Fibroblast of skin of back (primary cell): ENCODE measurements at regions not wholly inside any gene's neighbourhood (a gene's known extent, or its start where the extent isn't known, plus 50 kb on each side); places are given as distances from the start of the nearest gene placed in this dataset.
A peak's percentile ranks its signal among the peaks of the same experiment; 100 is the strongest.
"Not testable (repeated sequence)": the region's sequence is repeated elsewhere in the genome, so short reads cannot be mapped to it uniquely, and the experiment has no call there.

Experiments used
- DNase-seq: peaks from one replicate; pipeline ENCODE4 v3.0.0-alpha.2; 2013

- no peak for DNase-seq
Observed at GRCh38 chr21:36602735-36603134, 96.2 kb upstream of the SIM2 start.

- no peak for DNase-seq
Observed at GRCh38 chr21:36603221-36603620, 95.7 kb upstream of the SIM2 start.

GRCh38 chr21:36605426-36605825 lies 93.5 kb upstream of the SIM2 start:
- no peak for DNase-seq

- no peak for DNase-seq
Observed at GRCh38 chr21:36606287-36606982, 92.5 kb upstream of the SIM2 start.

GRCh38 chr21:36606983-36607325 lies 92.0 kb upstream of the SIM2 start:
- DNase-seq, result no peak

GRCh38 chr21:36608041-36608896 lies 90.6 kb upstream of the SIM2 start:
- DNase-seq, result no peak

GRCh38 chr21:36608897-36609225 lies 90.1 kb upstream of the SIM2 start:
- no peak for DNase-seq

GRCh38 chr21:36609654-36610053 lies 89.3 kb upstream of the SIM2 start:
- DNase-seq, result no peak

GRCh38 chr21:36610201-36610600 lies 88.7 kb upstream of the SIM2 start:
- no peak for DNase-seq

GRCh38 chr21:36610935-36611334 lies 88.0 kb upstream of the SIM2 start:
- no peak for DNase-seq

GRCh38 chr21:36611379-36611778 lies 87.5 kb upstream of the SIM2 start:
- no peak for DNase-seq

GRCh38 chr21:36613059-36613458 lies 85.9 kb upstream of the SIM2 start:
- DNase-seq, result peak; percentile 77

- DNase-seq, result no peak
Observed at GRCh38 chr21:36613554-36613953, 85.4 kb upstream of the SIM2 start.

- no peak for DNase-seq
Observed at GRCh38 chr21:36615274-36615964, 83.5 kb upstream of the SIM2 start.

- not testable (repeated sequence) for DNase-seq
Observed at GRCh38 chr21:36616773-36617172, 82.1 kb upstream of the SIM2 start.

- not testable (repeated sequence) for DNase-seq
Observed at GRCh38 chr21:36621794-36622193, 77.1 kb upstream of the SIM2 start.

GRCh38 chr21:36624105-36624504 lies 74.8 kb upstream of the SIM2 start:
- DNase-seq, result no peak

GRCh38 chr21:36626791-36627190 lies 72.1 kb upstream of the SIM2 start:
- DNase-seq, result peak; percentile 12

GRCh38 chr21:36627242-36627641 lies 71.7 kb upstream of the SIM2 start:
- peak; percentile 37 for DNase-seq

GRCh38 chr21:36628106-36628505 lies 70.8 kb upstream of the SIM2 start:
- DNase-seq, result no peak

- no peak for DNase-seq
Observed at GRCh38 chr21:36628761-36629460, 70.0 kb upstream of the SIM2 start.

GRCh38 chr21:36630485-36631206 lies 68.3 kb upstream of the SIM2 start:
- peak; percentile 40 for DNase-seq
